ENCODE measurements at regions not wholly inside any gene's neighbourhood (a gene's known extent, or its start where the extent isn't known, plus 50 kb on each side); places are given as distances from the start of the nearest gene placed in this dataset.

- Histone ChIP-seq H3K27me3 (ENCODE audit: insufficient read depth) (no peaks in the 10 kb centered on the region), H3K79me2 (replicated peaks; ENCODE audit: insufficient read depth) (no peaks in the 10 kb centered on the region), H3K4me1 (ENCODE audit: insufficient read depth) (peaks cover 4% of the 10 kb centered on the region; the same call in 1 of the 2 replicates), H4K20me1 (replicated peaks; ENCODE audit: insufficient read depth) (no peaks in the 10 kb centered on the region), H3K9me2 (ENCODE audit: insufficient read depth) (no peaks in the 10 kb centered on the region), H3K27ac (ENCODE audit: low read depth) (no peak overlapping the region), H3K4me3 (no peak overlapping the region), H2AFZ (no peak overlapping the region), H3F3A (replicated peaks; ENCODE audit: low read depth) (no peaks in the 10 kb centered on the region), H3K4me2 (no peak overlapping the region), H3K36me3 (ENCODE audit: insufficient read depth) (no peaks in the 10 kb centered on the region)
- Mint-ChIP-seq H3K4me1 (peaks cover 3% of the 10 kb centered on the region; the same call in 1 of the 3 replicates), H3K27me3 (ENCODE audit: insufficient read depth, low read depth, poor library complexity) (no peaks in the 10 kb centered on the region), H3K9me3 (peaks cover 7% of the 10 kb centered on the region; the same call in 2 of the 3 replicates), H3K4me3 (no peak overlapping the region), H3K36me3 (ENCODE audit: low read depth) (no peaks in the 10 kb centered on the region), H3K27ac (no peak overlapping the region)
- TF ChIP-seq EZH2phosphoT487 (IDR thresholded peaks at IDR 0.05; ENCODE audit: unreplicated experiment) (no peak), NANOG (IDR thresholded peaks at IDR 0.05; ENCODE audit: borderline replicate concordance) (no peak), ZNF331 (CRISPR knock-in tag; IDR thresholded peaks at IDR 0.05; ENCODE audit: low read depth) (no peak), CTCF (conservative IDR thresholded peaks at IDR 0.05; ENCODE audit: low read depth in 2 of 2) (no peak), STAT1 (IDR thresholded peaks at IDR 0.05; ENCODE audit: unreplicated experiment) (no peak), ETS1 (IDR thresholded peaks at IDR 0.05) (no peak), ZNF114 (CRISPR knock-in tag; IDR thresholded peaks at IDR 0.05) (no peak), EZH2 (IDR thresholded peaks at IDR 0.05; ENCODE audit: low read depth, unreplicated experiment) (no peak), ZNF462 (CRISPR knock-in tag; IDR thresholded peaks at IDR 0.05) (no peak)
- no peak for ATAC-seq
- no peak for DNase-seq (ENCODE audit: low spot score)
These were observed 273.3 kb upstream of the CCNH start for GRCh38 chr5:87686018-87686417.

Data from GM23338 (cell line).